Kidney (tissue), 13 donors: ENCODE measurements at regions not wholly inside any gene's neighbourhood (a gene's known extent, or its start where the extent isn't known, plus 50 kb on each side); places are given as distances from the start of the nearest gene placed in this dataset.

ENCODE experiments used
- DNase-seq, 5 donors: peaks; one replicate each; pipeline ENCODE4 v3.0.0-alpha.2; 2013 to 2020
- FAIRE-seq: peaks from 2 replicates; lab custom pipeline; 2012; peaks lifted over from hg19 to GRCh38; lab: Jason Lieb, UNC
- H3K27ac ChIP-seq, 2 donors: one replicate each; pipeline ENCODE4 v1.7.0; 2013; ENCODE audit warnings: low read depth in 2 of 2, low read length in 2 of 2, inconsistent platforms in 1 of 2
- H3K27me3 ChIP-seq: one replicate; pipeline ENCODE4 v1.7.1; 2013; ENCODE audit warnings: low read length, inconsistent platforms; ENCODE audit not compliant: control insufficient read depth, insufficient read depth
- H3K36me3 ChIP-seq, 3 donors: one replicate each; pipeline versions ENCODE4 v1.7.0 to v1.7.1; 2013; ENCODE audit warnings: low read length in 3 of 3, control low read depth in 1 of 3, inconsistent platforms in 1 of 3; ENCODE audit not compliant: insufficient read depth in 3 of 3, control insufficient read depth in 2 of 3
- H3K4me1 ChIP-seq, 3 donors: one replicate each; pipeline versions ENCODE4 v1.7.0 to v1.7.1; 2013; ENCODE audit warnings: low read length in 3 of 3, inconsistent platforms in 1 of 3, low read depth in 1 of 3; ENCODE audit not compliant: control insufficient read depth in 2 of 3, insufficient read depth in 2 of 3
- H3K4me3 ChIP-seq, 3 donors: one replicate each; pipeline versions ENCODE4 v1.7.0 to v1.8.1; 2013; ENCODE audit warnings: low read length in 3 of 3, control low read depth in 1 of 3, inconsistent platforms in 1 of 3
- H3K9ac ChIP-seq, 3 donors: one replicate each; pipeline versions ENCODE4 v1.7.0 to v1.7.1; 2013; ENCODE audit warnings: low read length in 3 of 3, control low read depth in 1 of 3, inconsistent platforms in 1 of 3
- H3K9me3 ChIP-seq, 3 donors: one replicate each; pipeline versions ENCODE4 v1.7.0 to v1.7.1; 2013; ENCODE audit warnings: low read length in 3 of 3, control low read depth in 1 of 3, inconsistent platforms in 1 of 3; ENCODE audit not compliant: control insufficient read depth in 2 of 3, insufficient read depth in 1 of 3
- intact Hi-C: fragments of 100-400 bp; cut with DNase I; formaldehyde crosslinking; loops from one replicate; pipeline ENCODE4 v1.11.1; 2022
- TF ChIP-seq, protein P1 (sequence below): IDR thresholded peaks from 3 replicates; pipeline ENCODE4 v1.5.1; 2012; ENCODE audit warnings: mild to moderate bottlenecking, moderate library complexity, borderline replicate concordance; ENCODE audit not compliant: insufficient read depth; ENCODE audit errors: extremely low read depth
- donor health status: control.
- donor health status: control.
- donor health status: control.
- donor health status: control.
- donor health status: control.
- donor health status: DM: yes; HTN: yes; CAD: no.
- donor health status: Normal renal cell carcinoma (clear cell type).

DNA sequence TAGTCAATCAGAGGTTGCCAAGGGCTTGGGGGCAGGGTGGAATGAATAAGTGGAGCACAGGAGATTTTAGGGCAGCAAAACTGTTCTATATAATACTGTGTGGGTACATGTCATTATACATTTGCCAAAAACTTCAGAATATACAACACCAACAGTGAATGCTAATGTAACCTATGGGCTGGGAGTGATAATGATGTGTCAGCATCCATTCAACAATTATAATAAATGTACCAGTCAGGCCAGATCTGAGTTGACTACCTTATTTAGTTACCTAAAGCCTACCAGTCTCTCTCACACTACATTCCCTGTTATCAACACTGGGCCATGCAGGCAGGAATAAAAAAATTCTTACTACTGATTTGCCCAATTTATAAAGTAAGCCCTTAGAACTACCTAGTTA, 884.5 kb downstream of the TLE1 start:
- Histone ChIP-seq H3K36me3 (no peaks in the 10 kb centered on the region), H3K4me3 (no peak overlapping the region), H3K27ac (no peak overlapping the region), H3K9me3 (no peaks in the 10 kb centered on the region), H3K9ac (no peak overlapping the region), H3K4me1 (no peaks in the 10 kb centered on the region), H3K27me3 (no peaks in the 10 kb centered on the region)
- intact Hi-C loops = no loop called here
- DNase-seq = no peak
- no peak for FAIRE-seq
- TF ChIP-seq, protein P1, sequence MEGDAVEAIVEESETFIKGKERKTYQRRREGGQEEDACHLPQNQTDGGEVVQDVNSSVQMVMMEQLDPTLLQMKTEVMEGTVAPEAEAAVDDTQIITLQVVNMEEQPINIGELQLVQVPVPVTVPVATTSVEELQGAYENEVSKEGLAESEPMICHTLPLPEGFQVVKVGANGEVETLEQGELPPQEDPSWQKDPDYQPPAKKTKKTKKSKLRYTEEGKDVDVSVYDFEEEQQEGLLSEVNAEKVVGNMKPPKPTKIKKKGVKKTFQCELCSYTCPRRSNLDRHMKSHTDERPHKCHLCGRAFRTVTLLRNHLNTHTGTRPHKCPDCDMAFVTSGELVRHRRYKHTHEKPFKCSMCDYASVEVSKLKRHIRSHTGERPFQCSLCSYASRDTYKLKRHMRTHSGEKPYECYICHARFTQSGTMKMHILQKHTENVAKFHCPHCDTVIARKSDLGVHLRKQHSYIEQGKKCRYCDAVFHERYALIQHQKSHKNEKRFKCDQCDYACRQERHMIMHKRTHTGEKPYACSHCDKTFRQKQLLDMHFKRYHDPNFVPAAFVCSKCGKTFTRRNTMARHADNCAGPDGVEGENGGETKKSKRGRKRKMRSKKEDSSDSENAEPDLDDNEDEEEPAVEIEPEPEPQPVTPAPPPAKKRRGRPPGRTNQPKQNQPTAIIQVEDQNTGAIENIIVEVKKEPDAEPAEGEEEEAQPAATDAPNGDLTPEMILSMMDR = no peak

DNA sequence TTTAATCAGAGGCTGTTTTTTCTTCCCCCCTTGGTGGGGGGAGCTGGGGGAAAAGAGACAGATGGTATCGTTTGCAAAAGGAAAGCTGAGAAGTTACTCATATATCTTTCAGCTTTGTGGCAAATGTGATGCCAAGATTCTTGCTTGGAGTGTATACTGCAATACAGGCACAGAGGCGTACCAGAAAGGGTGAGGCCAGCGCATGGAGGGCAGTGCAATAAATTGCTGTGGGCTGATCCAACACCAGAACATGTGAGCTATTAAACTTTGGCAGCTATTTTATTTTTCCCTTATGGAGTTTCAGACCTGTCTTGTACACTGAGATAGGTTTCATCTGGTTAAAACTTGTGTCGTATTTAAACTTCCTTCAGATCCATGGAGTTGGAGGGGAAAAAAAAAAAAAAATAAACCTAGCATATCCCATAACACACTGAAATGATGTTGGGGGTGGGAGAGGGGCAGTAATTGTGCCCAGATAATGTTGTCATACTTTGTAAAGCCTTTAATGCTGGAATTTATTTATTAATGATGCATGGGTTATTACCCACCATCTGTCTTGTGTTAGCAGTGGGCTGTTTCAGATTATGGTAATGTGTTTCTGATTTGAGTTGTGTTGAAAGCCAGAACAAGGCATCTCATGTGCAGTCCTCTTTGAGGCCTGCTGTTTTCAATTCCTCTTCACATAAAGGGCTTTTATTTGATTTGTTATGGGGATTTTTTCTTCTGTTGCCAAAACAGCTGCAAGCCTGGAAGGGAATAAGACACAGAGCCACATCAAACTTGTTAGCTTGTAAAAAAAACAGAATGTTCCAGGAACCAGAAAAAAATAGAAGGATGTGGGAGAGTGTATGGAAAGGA, 891.3 kb downstream of the TLE1 start:
- intact Hi-C loops = no loop called here
- FAIRE-seq (no peak), DNase-seq (peak in 4 of 5 donors; percentile 60 to 95 (median 77))
- Histone ChIP-seq H3K9ac (no peak overlapping the region), H3K27me3 (no peaks in the 10 kb centered on the region), H3K4me1 (peaks cover 0 to 6% (median 0%) of the 10 kb centered on the region in 3 donors), H3K4me3 (no peak overlapping the region), H3K36me3 (no peaks in the 10 kb centered on the region), H3K9me3 (no peaks in the 10 kb centered on the region), H3K27ac (no peak overlapping the region)
- TF ChIP-seq, protein P1 = no peak

DNA sequence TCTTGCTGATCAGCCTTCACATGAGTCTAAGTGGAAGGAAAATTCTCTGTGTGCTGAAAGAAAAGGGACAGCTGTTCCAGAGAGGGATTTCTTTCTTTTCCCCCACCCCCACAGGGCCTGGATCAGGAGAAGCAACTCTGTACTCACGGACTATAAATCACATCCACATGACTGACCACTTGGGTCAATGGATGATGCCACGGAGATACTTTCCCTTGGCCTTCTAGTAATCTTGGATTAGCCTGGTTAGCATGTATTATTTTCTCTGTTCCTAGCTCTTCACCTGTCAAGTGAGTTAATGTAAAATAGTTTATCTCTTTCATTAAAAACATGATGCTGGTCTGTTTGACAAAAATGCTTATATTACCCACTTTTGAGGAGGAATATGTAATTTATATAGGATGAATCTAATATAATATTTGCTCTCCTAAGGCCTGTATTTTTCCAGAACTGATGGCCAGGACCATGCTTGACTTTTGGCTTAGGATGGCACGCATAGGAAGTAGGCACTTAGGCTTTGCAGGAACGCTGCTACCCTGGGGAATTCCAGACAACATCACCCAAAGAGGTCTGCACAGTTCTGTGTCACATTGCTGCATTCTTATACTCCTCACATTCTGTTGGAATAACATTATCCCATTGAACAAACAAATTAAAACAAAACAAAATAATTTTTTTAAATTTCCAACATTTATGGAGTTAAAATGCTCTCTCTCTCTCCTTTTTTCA, 892.1 kb downstream of the TLE1 start:
- TF ChIP-seq, protein P1 = no peak
- H3K9ac ChIP-seq = no peak overlapping the region
- DNase-seq (peak in 4 of 5 donors; percentile 50 to 89 (median 74)), FAIRE-seq (no peak)
- H3K27ac ChIP-seq = no peak overlapping the region
- H3K4me3 ChIP-seq = no peak overlapping the region
- intact Hi-C loops = no loop called here
- no peaks in the 10 kb centered on the region for H3K36me3 ChIP-seq
- H3K9me3 ChIP-seq = no peaks in the 10 kb centered on the region
- H3K27me3 ChIP-seq = no peaks in the 10 kb centered on the region
- peaks cover 0 to 6% (median 0%) of the 10 kb centered on the region in 3 donors for H3K4me1 ChIP-seq
